ENCODE measurements at regions not wholly inside any gene's neighbourhood (a gene's known extent, or its start where the extent isn't known, plus 50 kb on each side); places are given as distances from the start of the nearest gene placed in this dataset.
A peak's percentile ranks its signal among the peaks of the same experiment; 100 is the strongest.

DNA sequence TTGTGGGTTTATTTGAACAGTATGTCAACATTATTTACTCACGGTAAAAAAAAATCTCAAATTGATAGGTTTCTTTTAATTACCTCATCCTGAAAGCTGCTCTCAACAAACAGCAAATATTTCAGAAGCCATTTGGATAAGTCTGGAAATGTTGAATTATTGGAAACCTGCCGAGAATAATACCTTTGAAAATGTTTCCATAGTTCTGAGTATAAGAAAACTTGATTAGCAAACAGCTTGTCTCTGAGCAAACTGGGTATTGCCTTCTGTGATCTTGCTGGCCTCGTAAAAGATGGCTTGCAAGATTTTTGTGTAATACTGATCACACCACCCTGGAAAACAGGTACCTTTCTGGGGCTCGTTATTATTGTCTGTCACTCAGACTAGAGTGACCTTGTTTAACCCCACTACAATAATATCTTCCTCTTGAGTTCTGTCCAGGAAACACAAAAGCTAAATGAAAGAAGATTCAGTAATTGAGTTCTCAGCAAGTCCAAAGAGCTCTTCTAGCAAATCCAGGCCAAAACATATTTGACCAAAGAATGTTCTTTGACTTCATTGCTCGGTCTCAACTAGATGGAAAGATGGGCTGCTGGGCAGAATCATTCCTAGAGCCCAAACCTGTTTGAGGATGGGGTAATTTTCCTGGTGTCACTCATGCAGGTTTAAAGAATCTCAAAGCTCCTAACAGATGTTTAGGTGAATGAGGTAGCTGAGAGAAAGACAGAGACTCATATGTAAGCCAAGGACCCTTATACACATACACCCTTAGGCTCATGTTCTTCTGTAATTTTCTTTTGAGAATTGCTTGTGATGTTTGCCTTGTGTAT lies 255.6 kb upstream of the JADE1 start:
- H3K4me1 ChIP-seq: peaks cover 0 to 20% (median 13%) of the 10 kb centered on the region in 9 donors
- intact Hi-C loops (cut with DNase I): loop anchor here in 4 of 10 donors (2.0 to 10.0 kb wide), 5 partner anchors 37 to 359 kb away; no protein-coding TSS in a partner anchor
- H3K27me3 ChIP-seq: no peaks in the 10 kb centered on the region
- peak overlapping the region; percentile 73 to 97 (median 91) for H3K27ac ChIP-seq
- H3K9me3 ChIP-seq: peaks cover 0 to 10% (median 0%) of the 10 kb centered on the region in 11 donors
- TF ChIP-seq, protein P1, sequence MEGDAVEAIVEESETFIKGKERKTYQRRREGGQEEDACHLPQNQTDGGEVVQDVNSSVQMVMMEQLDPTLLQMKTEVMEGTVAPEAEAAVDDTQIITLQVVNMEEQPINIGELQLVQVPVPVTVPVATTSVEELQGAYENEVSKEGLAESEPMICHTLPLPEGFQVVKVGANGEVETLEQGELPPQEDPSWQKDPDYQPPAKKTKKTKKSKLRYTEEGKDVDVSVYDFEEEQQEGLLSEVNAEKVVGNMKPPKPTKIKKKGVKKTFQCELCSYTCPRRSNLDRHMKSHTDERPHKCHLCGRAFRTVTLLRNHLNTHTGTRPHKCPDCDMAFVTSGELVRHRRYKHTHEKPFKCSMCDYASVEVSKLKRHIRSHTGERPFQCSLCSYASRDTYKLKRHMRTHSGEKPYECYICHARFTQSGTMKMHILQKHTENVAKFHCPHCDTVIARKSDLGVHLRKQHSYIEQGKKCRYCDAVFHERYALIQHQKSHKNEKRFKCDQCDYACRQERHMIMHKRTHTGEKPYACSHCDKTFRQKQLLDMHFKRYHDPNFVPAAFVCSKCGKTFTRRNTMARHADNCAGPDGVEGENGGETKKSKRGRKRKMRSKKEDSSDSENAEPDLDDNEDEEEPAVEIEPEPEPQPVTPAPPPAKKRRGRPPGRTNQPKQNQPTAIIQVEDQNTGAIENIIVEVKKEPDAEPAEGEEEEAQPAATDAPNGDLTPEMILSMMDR (IDR thresholded peaks at IDR 0.05): no peak
- ATAC-seq (peak in 5 of 8 donors; percentile 23 to 54 (median 31)), DNase-seq (no peak)
- peak overlapping the region; percentile 12 to 74 (median 60) for H3K4me3 ChIP-seq
- H3K36me3 ChIP-seq: no peaks in the 10 kb centered on the region
- whole genome bisulfite sequencing, 2 donors: 13 to 18% methylated on average over 5 of the region's 5 CpGs

DNA sequence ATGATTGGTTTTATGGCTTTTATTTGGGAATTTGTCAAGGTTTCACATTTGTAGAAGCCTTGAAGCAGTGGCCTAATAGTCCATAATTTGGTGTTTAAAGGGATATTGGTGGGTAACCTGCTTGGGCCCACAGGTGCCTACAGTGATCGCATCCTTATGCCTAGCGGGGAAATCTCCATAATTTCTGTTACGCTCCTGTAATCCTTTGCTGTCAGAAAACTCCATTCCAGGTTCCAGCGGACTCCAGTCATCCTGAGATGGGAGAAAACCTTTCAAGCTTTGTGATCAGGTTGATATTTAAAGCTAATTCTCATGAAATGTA lies 257.0 kb upstream of the JADE1 start:
- ATAC-seq: peak in 1 of 8 donors; percentile 32

DNA sequence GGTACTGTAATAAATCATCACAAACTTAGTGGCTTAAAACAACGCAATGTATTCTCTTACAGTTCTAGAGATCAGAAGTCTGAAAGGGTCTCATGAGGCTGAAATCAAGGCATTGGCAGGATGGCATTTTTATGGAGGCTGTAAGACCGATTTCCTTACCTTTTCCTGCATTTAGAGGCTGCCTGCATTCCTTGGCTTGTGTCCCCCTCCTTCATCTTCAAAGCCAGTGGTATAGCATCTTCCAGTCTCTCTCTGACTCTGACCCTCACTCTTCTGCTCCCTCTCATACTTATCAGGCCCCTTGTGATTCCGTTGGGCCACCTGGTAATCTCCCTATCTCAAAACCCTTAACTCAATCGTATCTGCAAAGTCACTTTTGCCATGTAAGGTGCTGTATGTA lies 258.2 kb upstream of the JADE1 start:
- DNase-seq (no peak), ATAC-seq (no peak)
- TF ChIP-seq, protein P1 (IDR thresholded peaks at IDR 0.05): no peak
- Histone ChIP-seq H3K36me3 (no peaks in the 10 kb centered on the region), H3K9me3 (peaks cover 0 to 10% (median 0%) of the 10 kb centered on the region in 11 donors), H3K4me1 (peaks cover 0 to 17% (median 13%) of the 10 kb centered on the region in 9 donors), H3K27ac (no peak overlapping the region), H3K4me3 (no peak overlapping the region), H3K27me3 (no peaks in the 10 kb centered on the region)
- WGBS, 2 donors: 97% methylated on average over 4 of the region's 4 CpGs
- intact Hi-C loops (cut with DNase I): loop anchor here in 3 of 10 donors (5.0 to 10.0 kb wide), 4 partner anchors 34 to 356 kb away; no protein-coding TSS in a partner anchor

More for the DNA sequence above, 257.0 kb upstream of the JADE1 start:
- Histone ChIP-seq H3K36me3 (no peaks in the 10 kb centered on the region), H3K27ac (peak overlapping the region in 7 of 10 donors; percentile 83 to 97 (median 92)), H3K27me3 (no peaks in the 10 kb centered on the region), H3K4me1 (peaks cover 0 to 17% (median 13%) of the 10 kb centered on the region in 9 donors), H3K4me3 (peak overlapping the region in 9 of 10 donors; percentile 44 to 74 (median 63)), H3K9me3 (peaks cover 0 to 10% (median 0%) of the 10 kb centered on the region in 11 donors)
- WGBS, 2 donors: 86 to 96% methylated on average over 4 of the region's 4 CpGs
- intact Hi-C loops (cut with DNase I): loop anchor here in 4 of 10 donors (2.0 to 10.0 kb wide), 5 partner anchors 35 to 358 kb away; no protein-coding TSS in a partner anchor
- no peak for DNase-seq
- TF ChIP-seq, protein P1 (IDR thresholded peaks at IDR 0.05): no peak

DNA sequence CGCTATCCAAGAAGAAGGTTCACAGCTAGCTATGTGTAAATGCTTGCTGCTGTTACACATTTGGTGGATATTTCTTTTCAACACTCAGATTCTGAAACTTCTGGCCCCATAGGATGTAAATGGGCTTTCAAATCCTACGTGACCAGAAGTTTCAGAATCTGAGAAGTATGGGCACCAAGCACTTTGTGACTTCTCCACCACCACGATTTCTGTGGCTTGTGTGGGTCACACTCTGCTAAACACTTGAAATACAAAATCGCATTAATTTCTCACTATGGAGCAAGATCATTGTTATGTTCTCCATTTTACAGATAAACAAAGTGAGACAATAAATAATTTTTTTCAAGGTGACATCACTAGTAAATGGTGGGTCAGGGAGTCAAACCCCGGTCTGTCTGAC lies 259.4 kb upstream of the JADE1 start:
- Histone ChIP-seq H3K36me3 (no peaks in the 10 kb centered on the region), H3K9me3 (peaks cover 0 to 10% (median 0%) of the 10 kb centered on the region in 11 donors), H3K27me3 (no peaks in the 10 kb centered on the region), H3K27ac (no peak overlapping the region), H3K4me1 (peaks cover 0 to 17% (median 13%) of the 10 kb centered on the region in 9 donors), H3K4me3 (no peak overlapping the region)
- ATAC-seq (no peak), DNase-seq (no peak)
- TF ChIP-seq, protein P1 (IDR thresholded peaks at IDR 0.05): no peak
- 95 to 96% methylated on average over 5 of the region's 5 CpGs for WGBS, 2 donors
- intact Hi-C loops (cut with DNase I): loop anchor here in 3 of 10 donors (5.0 to 10.0 kb wide), 4 partner anchors 33 to 355 kb away; no protein-coding TSS in a partner anchor

All from heart right ventricle (tissue), 16 donors.